ENCODE measurements at regions not wholly inside any gene's neighbourhood (a gene's known extent, or its start where the extent isn't known, plus 50 kb on each side); places are given as distances from the start of the nearest gene placed in this dataset.

GRCh38 chr4:100796332-100796731 is 278.5 kb upstream of the EMCN start:
- TF ChIP-seq ZBTB33 (IDR thresholded peaks at IDR 0.05; ENCODE audit: extremely low read depth, insufficient replicate concordance, low read length) = no peak
- no peak for TF ChIP-seq POLR2AphosphoS5 (IDR thresholded peaks at IDR 0.05; ENCODE audit: low read depth, low read length)
- no peak for TF ChIP-seq SP1 (IDR thresholded peaks at IDR 0.05; ENCODE audit: low read depth)
- no peak for TF ChIP-seq FOSL1 (IDR thresholded peaks at IDR 0.05; ENCODE audit: low read depth)
- no peak for TF ChIP-seq SIN3A (IDR thresholded peaks at IDR 0.05; ENCODE audit: low read depth)
- TF ChIP-seq EZH2phosphoT487 (IDR thresholded peaks at IDR 0.05; ENCODE audit: borderline replicate concordance) = no peak
- peak in 1 of 3 experiments; percentile 20; a peak in 1 of 6 replicates for TF ChIP-seq CTCF (IDR thresholded peaks at IDR 0.05 in 2 of 3, conservative IDR thresholded peaks at IDR 0.05 in 1 of 3; ENCODE audit: borderline replicate concordance in 1 of 3, insufficient read depth in 1 of 3, low read depth in 2 of 3, low read length in 2 of 3)
- TF ChIP-seq ZNF274 (IDR thresholded peaks at IDR 0.05; ENCODE audit: low read depth, low read length) = no peak
- RAD21 ChIA-PET (ENCODE audit: low non-redundant PET in 1 of 2, low total read pairs in 2 of 2, uncharacterized antibody in 2 of 2, unreplicated experiment in 2 of 2) = no interaction called here
- no peak for DNase-seq (ENCODE audit: low read depth, low spot score)
- Histone ChIP-seq H3K9me3 (ENCODE audit: control insufficient read depth in 1 of 2, insufficient read depth in 1 of 2, low read depth in 1 of 2, low read length in 2 of 2) (no peaks in the 10 kb centered on the region), H3K79me2 (ENCODE audit: insufficient read depth, low read length) (no peaks in the 10 kb centered on the region), H3K4me2 (ENCODE audit: low read length) (no peak overlapping the region), H3K4me3 (replicated peaks in 1 of 2; ENCODE audit: low read depth in 1 of 2, low read length in 2 of 2) (no peak overlapping the region), H3K4me1 (ENCODE audit: control insufficient read depth in 1 of 2, insufficient read depth in 2 of 2, low read length in 2 of 2) (no peaks in the 10 kb centered on the region), H4K20me1 (ENCODE audit: insufficient read depth) (no peaks in the 10 kb centered on the region), H3K27me3 (ENCODE audit: insufficient read depth, low read length) (no peaks in the 10 kb centered on the region), H3K27ac (ENCODE audit: low read depth, low read length) (no peak overlapping the region), H2AFZ (ENCODE audit: low read depth, low read length, poor library complexity, severe bottlenecking) (no peak overlapping the region), H3K9ac (ENCODE audit: low read length) (no peak overlapping the region), H3K9me2 (ENCODE audit: insufficient read depth) (no peaks in the 10 kb centered on the region), H3K36me3 (ENCODE audit: control insufficient read depth in 1 of 2, insufficient read depth in 2 of 2, low read length in 2 of 2) (no peaks in the 10 kb centered on the region)
- no TSS peak for BruUV-seq (replicated peaks)
- intact Hi-C loops (cut with micrococcal nuclease) = no loop called here
- POLR2A ChIA-PET = no interaction called here
- CTCF ChIA-PET = no interaction called here
- ATAC-seq = peak; percentile 52
